Uterus (tissue), 3 donors: ENCODE measurements at regions not wholly inside any gene's neighbourhood (a gene's known extent, or its start where the extent isn't known, plus 50 kb on each side); places are given as distances from the start of the nearest gene placed in this dataset.

Source experiments
- DNase-seq, 2 donors: peaks; one replicate each; pipeline ENCODE4 v3.0.0-alpha.2; 2019 to 2020
- H3K27ac ChIP-seq, 2 donors: fragments of 200-600 bp; sonication (generic); 1 replicate in 1 of 2; 2 replicates in 1 of 2; pipeline ENCODE4 v1.5.1; 2016 to 2018
- H3K27me3 ChIP-seq, 2 donors: fragments of 200-600 bp; sonication (generic); one replicate each; pipeline ENCODE4 v1.5.1; 2018 to 2019; ENCODE audit warnings: control low read depth in 1 of 2
- H3K36me3 ChIP-seq, 2 donors: fragments of 200-600 bp; sonication (generic); one replicate each; pipeline ENCODE4 v1.5.1; 2019; ENCODE audit warnings: control low read depth in 1 of 2
- H3K4me1 ChIP-seq, 2 donors: fragments of 200-600 bp; sonication (generic); one replicate each; pipeline ENCODE4 v1.5.1; 2018 to 2019; ENCODE audit warnings: control low read depth in 1 of 2
- H3K4me3 ChIP-seq, 2 donors: fragments of 200-600 bp; sonication (generic); 1 replicate in 1 of 2; 2 replicates in 1 of 2; pipeline ENCODE4 v1.5.1; 2018 to 2019; ENCODE audit warnings: mild to moderate bottlenecking in 1 of 2
- H3K9me3 ChIP-seq, 2 donors: fragments of 200-600 bp; sonication (generic); one replicate each; pipeline ENCODE4 v1.5.1; 2019; ENCODE audit warnings: control low read depth in 1 of 2
- POLR2A ChIP-seq, 2 donors: fragments of 450-650 bp; IDR thresholded peaks; one replicate each; pipeline ENCODE4 v1.6.1; 2016; ENCODE audit warnings: antibody characterized with exemption in 2 of 2, mild to moderate bottlenecking in 1 of 2, moderate library complexity in 1 of 2
- intact Hi-C: fragments of 100-400 bp; cut with DNase I; formaldehyde crosslinking; loops from one replicate; pipeline ENCODE4 v1.15.1; 2023; ENCODE audit warnings: low total_unique reads
- TF ChIP-seq, protein P1 (sequence below), 4 experiments: fragments of 200-600 bp in 2 of 4; fragments of 450-650 bp in 2 of 4; sonication (generic) in 2 of 4; IDR thresholded peaks; one replicate each; pipeline ENCODE4 v1.5.1; 2016 to 2019; ENCODE audit warnings: antibody characterized with exemption in 4 of 4, mild to moderate bottlenecking in 2 of 4, moderate library complexity in 1 of 4
- donor health status: DM: yes; HTN: yes; CAD: no.

DNA sequence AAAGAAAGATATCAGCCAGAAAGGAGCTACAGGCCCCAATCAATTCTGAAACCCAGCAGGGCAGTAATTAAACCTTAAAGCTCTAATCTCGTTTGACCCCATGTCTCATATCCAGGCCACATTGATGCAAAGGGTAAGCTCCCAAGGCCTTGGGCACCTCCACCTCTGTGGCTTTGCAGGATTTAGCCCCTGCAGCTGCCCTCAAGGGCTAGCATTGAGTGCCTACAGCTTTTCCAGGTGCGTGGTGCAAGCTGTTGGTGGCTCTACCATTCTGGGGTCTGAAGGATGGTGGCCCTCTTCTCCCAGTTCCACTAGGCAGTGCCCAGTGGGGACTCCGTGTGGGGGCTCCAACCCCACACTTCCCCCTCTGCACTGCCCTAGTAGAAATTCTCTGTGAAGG is 429.9 kb downstream of the NPHP4 start:
- Histone ChIP-seq H3K36me3 (no peaks in the 10 kb centered on the region), H3K4me3 (no peak overlapping the region), H3K4me1 (no peaks in the 10 kb centered on the region), H3K9me3 (no peaks in the 10 kb centered on the region), H3K27me3 (no peaks in the 10 kb centered on the region), H3K27ac (no peak overlapping the region)
- no peak for TF ChIP-seq POLR2A (IDR thresholded peaks at IDR 0.05)
- TF ChIP-seq, protein P1, sequence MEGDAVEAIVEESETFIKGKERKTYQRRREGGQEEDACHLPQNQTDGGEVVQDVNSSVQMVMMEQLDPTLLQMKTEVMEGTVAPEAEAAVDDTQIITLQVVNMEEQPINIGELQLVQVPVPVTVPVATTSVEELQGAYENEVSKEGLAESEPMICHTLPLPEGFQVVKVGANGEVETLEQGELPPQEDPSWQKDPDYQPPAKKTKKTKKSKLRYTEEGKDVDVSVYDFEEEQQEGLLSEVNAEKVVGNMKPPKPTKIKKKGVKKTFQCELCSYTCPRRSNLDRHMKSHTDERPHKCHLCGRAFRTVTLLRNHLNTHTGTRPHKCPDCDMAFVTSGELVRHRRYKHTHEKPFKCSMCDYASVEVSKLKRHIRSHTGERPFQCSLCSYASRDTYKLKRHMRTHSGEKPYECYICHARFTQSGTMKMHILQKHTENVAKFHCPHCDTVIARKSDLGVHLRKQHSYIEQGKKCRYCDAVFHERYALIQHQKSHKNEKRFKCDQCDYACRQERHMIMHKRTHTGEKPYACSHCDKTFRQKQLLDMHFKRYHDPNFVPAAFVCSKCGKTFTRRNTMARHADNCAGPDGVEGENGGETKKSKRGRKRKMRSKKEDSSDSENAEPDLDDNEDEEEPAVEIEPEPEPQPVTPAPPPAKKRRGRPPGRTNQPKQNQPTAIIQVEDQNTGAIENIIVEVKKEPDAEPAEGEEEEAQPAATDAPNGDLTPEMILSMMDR (IDR thresholded peaks at IDR 0.05): no peak
- intact Hi-C loops: no loop called here
- DNase-seq: no peak

DNA sequence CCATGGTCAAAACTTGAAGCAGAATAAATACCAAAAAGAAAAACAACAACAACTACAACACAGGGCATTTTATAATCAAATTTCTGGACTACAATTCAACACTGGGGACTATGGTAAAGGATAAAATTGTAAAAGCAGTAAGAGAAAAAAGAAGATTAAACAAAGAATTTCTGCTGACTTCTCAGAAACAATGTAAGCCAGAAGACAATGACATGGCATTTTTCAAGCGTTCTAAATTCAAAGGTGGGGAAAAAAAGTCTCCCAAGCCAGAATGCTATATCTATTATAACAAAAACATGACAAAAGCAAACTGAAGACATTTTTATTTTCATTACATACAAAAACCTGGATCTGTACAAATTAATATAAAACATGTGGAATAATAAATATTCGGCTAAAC is 433.1 kb downstream of the NPHP4 start:
- Histone ChIP-seq H3K27ac (no peak overlapping the region), H3K4me3 (no peak overlapping the region), H3K27me3 (no peaks in the 10 kb centered on the region), H3K4me1 (no peaks in the 10 kb centered on the region), H3K36me3 (no peaks in the 10 kb centered on the region), H3K9me3 (no peaks in the 10 kb centered on the region)
- intact Hi-C loops: no loop called here
- TF ChIP-seq, protein P1 (IDR thresholded peaks at IDR 0.05): no peak
- TF ChIP-seq POLR2A (IDR thresholded peaks at IDR 0.05): no peak
- no peak for DNase-seq

DNA sequence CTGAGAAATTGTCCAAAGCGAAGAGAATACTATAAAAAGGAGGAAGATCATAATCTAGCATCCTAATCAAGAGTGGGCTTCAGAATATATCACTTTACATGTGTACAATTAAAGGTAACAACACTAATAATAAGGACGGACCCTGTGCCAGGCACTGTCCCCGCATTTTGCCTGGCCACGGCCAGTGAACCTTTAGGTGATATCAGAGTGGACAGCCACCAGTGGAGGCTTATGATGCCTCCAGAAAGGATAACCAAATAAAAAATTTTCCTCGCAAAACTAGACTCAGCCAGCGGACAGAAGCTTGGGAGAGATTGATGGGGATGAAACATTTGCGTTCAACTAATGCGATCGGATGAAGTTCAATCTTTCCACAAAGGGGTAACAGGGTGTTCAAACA is 436.4 kb downstream of the NPHP4 start:
- intact Hi-C loops: no loop called here
- TF ChIP-seq POLR2A (IDR thresholded peaks at IDR 0.05): no peak
- TF ChIP-seq, protein P1 (IDR thresholded peaks at IDR 0.05): no peak
- H3K4me3 ChIP-seq: no peak overlapping the region
- no peaks in the 10 kb centered on the region for H3K4me1 ChIP-seq
- DNase-seq: no peak
- no peaks in the 10 kb centered on the region for H3K27me3 ChIP-seq
- no peaks in the 10 kb centered on the region for H3K36me3 ChIP-seq
- H3K27ac ChIP-seq: no peak overlapping the region
- H3K9me3 ChIP-seq: no peaks in the 10 kb centered on the region

DNA sequence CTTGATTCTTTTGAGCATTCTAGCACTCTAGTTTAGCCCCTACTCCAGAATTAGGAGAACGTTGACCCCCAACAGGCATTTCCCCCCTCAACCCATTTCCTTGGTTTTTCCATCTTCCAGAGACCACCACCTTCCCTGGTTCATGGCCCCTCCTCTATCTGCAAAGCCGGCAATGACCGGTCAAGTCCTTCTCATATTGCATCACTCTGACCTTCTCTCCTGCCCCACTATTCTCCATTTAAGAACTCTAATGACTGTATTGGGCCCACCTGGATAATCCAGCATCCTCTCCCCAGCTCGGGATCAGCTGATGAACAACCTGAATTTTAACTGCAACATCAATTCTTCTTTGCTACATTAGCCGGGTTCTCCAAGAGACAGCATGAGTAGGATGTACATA is 437.4 kb downstream of the NPHP4 start:
- intact Hi-C loops: no loop called here
- Histone ChIP-seq H3K27me3 (peaks cover 0 to 7% of the 10 kb centered on the region in 2 donors), H3K4me3 (no peak overlapping the region), H3K27ac (no peak overlapping the region), H3K9me3 (no peaks in the 10 kb centered on the region), H3K4me1 (no peaks in the 10 kb centered on the region), H3K36me3 (no peaks in the 10 kb centered on the region)
- TF ChIP-seq, protein P1 (IDR thresholded peaks at IDR 0.05): no peak
- no peak for TF ChIP-seq POLR2A (IDR thresholded peaks at IDR 0.05)
- DNase-seq: no peak

DNA sequence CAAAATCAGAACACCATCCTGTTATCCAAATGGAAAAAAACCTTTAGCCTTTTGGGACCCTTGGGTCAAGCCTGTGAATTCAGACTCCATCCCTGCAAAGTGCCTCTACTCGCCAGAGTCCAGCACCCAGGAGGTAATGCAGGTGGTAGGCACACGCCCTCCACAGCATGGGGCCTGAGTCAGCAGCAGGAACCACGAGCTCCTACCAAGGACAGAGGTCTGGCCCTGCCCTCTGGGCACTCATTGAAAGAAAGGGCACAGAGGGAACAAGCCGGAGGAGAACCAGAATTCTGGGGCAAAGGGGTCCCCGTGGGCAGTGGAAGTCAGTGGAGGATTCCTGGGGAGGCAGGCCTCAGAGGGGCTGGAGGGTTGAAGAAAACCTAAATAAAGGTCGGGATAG is 438.1 kb downstream of the NPHP4 start:
- TF ChIP-seq, protein P1 (IDR thresholded peaks at IDR 0.05): no peak
- no peak for TF ChIP-seq POLR2A (IDR thresholded peaks at IDR 0.05)
- Histone ChIP-seq H3K9me3 (no peaks in the 10 kb centered on the region), H3K4me3 (no peak overlapping the region), H3K4me1 (no peaks in the 10 kb centered on the region), H3K27ac (no peak overlapping the region), H3K36me3 (no peaks in the 10 kb centered on the region), H3K27me3 (peaks cover 0 to 7% of the 10 kb centered on the region in 2 donors)
- DNase-seq: no peak
- intact Hi-C loops: no loop called here
